BE2C (cell line): ENCODE measurements at regions not wholly inside any gene's neighbourhood (a gene's known extent, or its start where the extent isn't known, plus 50 kb on each side); places are given as distances from the start of the nearest gene placed in this dataset.

ENCODE experiments used
- DNase-seq: peaks from one replicate; pipeline ENCODE4 v3.0.0-alpha.2; 2020
- H3K27me3 ChIP-seq: fragments of 250-450 bp; sonication (Bioruptor Pico); 2 replicates; pipeline ENCODE4 v1.5.1; 2020; ENCODE audit warnings: mild to moderate bottlenecking
- H3K36me3 ChIP-seq: fragments of 250-450 bp; sonication (Bioruptor Pico); 2 replicates; pipeline ENCODE4 v1.5.1; 2020; ENCODE audit warnings: mild to moderate bottlenecking
- H3K4me1 ChIP-seq: fragments of 250-450 bp; sonication (Bioruptor Pico); 2 replicates; pipeline ENCODE4 v1.5.1; 2020
- H3K4me3 ChIP-seq: 2 replicates; pipeline ENCODE4 v1.5.1; 2011; ENCODE audit warnings: low read depth, low read length
- H3K9me3 ChIP-seq: fragments of 250-450 bp; sonication (Bioruptor Pico); 2 replicates; pipeline ENCODE4 v1.5.1; 2020
- TF ChIP-seq, protein P1 (sequence below): IDR thresholded peaks from 2 replicates; pipeline ENCODE4 v1.5.1; 2012; ENCODE audit warnings: mild to moderate bottlenecking, low read depth, low read length

DNA sequence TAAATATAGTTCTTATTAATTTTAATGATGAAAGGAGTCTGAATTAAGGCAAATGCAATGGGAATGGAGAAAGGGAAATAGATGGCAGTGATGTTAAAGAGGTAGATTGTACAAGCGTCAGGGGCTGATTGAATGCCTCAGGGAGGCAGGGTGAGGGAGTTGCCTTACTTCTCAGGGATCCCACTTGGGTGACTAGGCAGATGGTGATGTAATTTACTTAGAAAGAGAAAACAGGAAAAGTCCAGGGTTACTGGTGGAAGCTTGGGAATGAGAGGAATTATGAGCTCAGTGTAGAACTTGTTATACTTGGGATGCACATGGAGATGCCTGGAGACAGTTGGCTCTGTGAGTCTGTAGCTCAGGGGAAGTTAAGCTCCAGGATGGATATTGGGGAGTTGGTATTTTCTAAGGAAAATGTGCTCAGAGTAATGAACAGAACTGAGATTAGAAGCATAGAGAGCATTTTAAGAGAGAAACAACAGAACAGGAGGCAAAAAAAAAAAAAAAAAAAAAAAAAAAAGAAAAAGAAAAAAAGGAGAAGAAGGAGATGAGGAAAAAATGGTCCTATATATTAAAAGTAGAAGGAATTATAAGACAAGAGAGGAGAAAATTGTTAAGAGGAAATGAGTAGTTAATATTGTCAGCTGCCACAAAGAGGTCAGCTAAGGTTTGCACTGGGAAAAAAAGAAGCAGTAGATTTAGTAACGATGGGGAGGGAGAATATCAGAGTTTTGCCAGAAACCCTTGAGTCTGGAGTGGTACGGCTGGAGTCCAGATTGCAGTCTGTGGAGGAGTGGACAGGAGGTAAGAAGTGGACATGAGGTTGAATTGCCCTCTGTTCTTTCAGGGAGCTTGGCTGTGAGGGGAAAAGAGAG lies 88.0 kb upstream of the ELL2 start:
- Histone ChIP-seq H3K9me3 (no peaks in the 10 kb centered on the region), H3K36me3 (no peaks in the 10 kb centered on the region), H3K4me1 (no peaks in the 10 kb centered on the region), H3K4me3 (no peak overlapping the region), H3K27me3 (no peaks in the 10 kb centered on the region)
- TF ChIP-seq, protein P1, sequence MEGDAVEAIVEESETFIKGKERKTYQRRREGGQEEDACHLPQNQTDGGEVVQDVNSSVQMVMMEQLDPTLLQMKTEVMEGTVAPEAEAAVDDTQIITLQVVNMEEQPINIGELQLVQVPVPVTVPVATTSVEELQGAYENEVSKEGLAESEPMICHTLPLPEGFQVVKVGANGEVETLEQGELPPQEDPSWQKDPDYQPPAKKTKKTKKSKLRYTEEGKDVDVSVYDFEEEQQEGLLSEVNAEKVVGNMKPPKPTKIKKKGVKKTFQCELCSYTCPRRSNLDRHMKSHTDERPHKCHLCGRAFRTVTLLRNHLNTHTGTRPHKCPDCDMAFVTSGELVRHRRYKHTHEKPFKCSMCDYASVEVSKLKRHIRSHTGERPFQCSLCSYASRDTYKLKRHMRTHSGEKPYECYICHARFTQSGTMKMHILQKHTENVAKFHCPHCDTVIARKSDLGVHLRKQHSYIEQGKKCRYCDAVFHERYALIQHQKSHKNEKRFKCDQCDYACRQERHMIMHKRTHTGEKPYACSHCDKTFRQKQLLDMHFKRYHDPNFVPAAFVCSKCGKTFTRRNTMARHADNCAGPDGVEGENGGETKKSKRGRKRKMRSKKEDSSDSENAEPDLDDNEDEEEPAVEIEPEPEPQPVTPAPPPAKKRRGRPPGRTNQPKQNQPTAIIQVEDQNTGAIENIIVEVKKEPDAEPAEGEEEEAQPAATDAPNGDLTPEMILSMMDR = no peak
- DNase-seq = no peak

DNA sequence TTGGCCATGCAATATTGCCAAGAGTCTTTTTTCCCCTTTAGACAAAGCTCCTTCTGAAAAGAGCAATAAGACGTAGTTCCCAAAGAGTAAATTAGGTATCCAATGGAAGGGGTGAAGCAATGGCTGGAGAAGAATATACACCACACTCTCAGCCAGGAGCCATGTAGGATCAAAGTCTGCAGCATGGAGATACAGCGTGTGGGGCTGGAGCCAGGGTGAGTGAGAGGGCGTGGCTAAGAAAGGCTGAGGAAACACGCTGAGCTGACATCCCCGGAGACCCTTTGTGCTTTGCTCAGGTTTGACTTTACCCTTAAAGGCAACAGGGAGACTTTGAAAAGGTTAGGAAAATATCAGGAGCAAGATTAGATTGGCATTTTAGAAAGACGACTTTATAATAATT lies 87.1 kb upstream of the ELL2 start:
- Histone ChIP-seq H3K36me3 (no peaks in the 10 kb centered on the region), H3K4me3 (no peak overlapping the region), H3K9me3 (no peaks in the 10 kb centered on the region), H3K4me1 (no peaks in the 10 kb centered on the region), H3K27me3 (no peaks in the 10 kb centered on the region)
- TF ChIP-seq, protein P1 = no peak
- DNase-seq = no peak

DNA sequence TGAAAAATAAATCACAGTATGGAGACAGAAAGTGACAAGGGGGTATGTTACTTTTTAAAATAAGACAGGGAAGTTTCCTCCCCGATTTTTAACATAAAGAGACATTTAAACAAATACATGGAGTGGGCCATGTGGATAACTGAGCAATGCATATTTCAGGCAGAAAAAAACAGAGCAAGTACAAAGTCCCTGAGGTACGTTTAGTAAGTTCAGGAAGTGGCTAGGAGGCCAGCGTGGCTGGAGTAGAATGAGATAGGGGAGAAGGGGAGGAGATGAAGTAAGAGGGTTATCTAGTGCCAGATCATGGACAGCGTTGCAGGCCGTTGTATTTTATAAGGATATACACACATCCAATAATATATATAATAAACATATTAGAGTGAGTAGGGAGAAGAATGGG lies 84.2 kb upstream of the ELL2 start:
- Histone ChIP-seq H3K36me3 (no peaks in the 10 kb centered on the region), H3K9me3 (no peaks in the 10 kb centered on the region), H3K4me1 (no peaks in the 10 kb centered on the region), H3K4me3 (no peak overlapping the region), H3K27me3 (no peaks in the 10 kb centered on the region)
- DNase-seq = no peak
- TF ChIP-seq, protein P1 = no peak

DNA sequence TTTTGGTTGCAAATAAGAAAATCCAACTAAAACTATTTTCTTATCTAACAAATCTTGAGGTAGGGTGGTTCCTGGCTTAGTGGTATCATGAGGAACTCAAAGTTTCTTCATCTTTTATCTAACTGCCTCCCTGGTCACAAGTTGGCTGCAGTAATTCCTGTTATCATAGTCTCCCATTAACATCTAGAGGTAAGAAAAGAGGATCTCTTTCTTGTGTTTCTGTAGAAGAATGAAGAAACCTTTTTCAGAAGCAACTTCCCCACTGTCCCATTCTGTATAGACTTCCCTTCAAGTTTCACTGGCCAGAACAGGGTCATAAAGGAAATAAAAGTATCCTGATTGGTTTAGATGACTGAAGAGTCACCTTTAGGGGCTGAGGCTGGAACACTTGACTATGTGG lies 81.8 kb upstream of the ELL2 start:
- Histone ChIP-seq H3K9me3 (no peaks in the 10 kb centered on the region), H3K27me3 (no peaks in the 10 kb centered on the region), H3K4me3 (no peak overlapping the region), H3K4me1 (no peaks in the 10 kb centered on the region; the same call in 1 of the 2 replicates), H3K36me3 (no peaks in the 10 kb centered on the region)
- TF ChIP-seq, protein P1 = no peak
- DNase-seq = no peak

DNA sequence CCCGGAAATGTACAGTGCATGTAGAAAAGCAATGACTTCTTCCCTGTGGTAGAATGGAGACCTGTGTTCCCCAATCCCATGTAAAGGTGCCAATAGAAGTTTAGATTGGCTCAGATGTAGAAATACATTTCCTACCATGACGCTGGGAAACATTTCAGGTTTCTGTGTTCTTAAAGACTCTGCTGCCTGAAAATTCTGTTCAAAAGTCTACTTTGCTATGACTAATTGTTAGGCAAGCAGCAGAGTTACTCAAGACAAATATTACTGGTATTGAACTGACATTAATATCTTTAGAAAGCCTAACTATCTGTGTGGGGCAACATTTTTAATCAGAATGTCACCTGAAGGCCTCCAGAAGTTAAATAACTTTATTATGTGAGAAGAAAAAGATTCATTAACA lies 75.5 kb upstream of the ELL2 start:
- H3K9me3 ChIP-seq = no peaks in the 10 kb centered on the region
- H3K4me1 ChIP-seq = no peaks in the 10 kb centered on the region; the same call in 1 of the 2 replicates
- no peak overlapping the region for H3K4me3 ChIP-seq
- no peaks in the 10 kb centered on the region for H3K27me3 ChIP-seq
- no peak for DNase-seq
- no peaks in the 10 kb centered on the region for H3K36me3 ChIP-seq
- TF ChIP-seq, protein P1 = no peak

DNA sequence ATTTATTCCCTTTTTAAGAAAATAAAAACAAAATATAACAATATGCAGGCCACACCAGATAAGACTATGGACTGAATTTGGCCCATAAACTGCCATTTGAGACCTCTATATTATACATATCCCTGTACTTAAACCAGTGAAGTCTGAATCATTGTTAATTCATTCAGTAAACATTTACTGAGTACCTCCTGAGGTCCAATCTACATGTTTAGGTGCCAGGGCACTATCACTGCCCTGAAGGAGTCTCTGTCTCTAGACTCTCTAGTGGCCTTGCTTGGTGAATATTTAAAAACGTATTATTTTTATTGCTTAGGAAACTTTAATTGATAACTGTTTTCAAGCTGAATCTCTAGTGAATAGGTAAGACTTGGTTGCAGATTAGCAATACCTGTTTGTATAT lies 74.7 kb upstream of the ELL2 start:
- no peaks in the 10 kb centered on the region for H3K36me3 ChIP-seq
- no peak overlapping the region for H3K4me3 ChIP-seq
- no peaks in the 10 kb centered on the region for H3K9me3 ChIP-seq
- TF ChIP-seq, protein P1 = no peak
- H3K4me1 ChIP-seq = no peaks in the 10 kb centered on the region; the same call in 1 of the 2 replicates
- no peaks in the 10 kb centered on the region for H3K27me3 ChIP-seq
- no peak for DNase-seq
